ENCODE measurements at regions not wholly inside any gene's neighbourhood (a gene's known extent, or its start where the extent isn't known, plus 50 kb on each side); places are given as distances from the start of the nearest gene placed in this dataset.

GRCh38 chr11:120052196-120052775, 85.6 kb downstream of the TRIM29 start:
- Histone ChIP-seq H2AFZ (no peak overlapping the region), H3K4me1 (no peaks in the 10 kb centered on the region), H3K9me3 (ENCODE audit: control insufficient read depth, low read length) (no peaks in the 10 kb centered on the region), H3K27me3 (ENCODE audit: control insufficient read depth, insufficient read depth, low read length) (no peaks in the 10 kb centered on the region), H3K4me2 (ENCODE audit: low read length) (no peak overlapping the region), H3K9ac (no peak overlapping the region), H3K4me3 (ENCODE audit: low read depth, low read length) (no peak overlapping the region), H3K27ac (no peak overlapping the region), H3K36me3 (ENCODE audit: control insufficient read depth, insufficient read depth, low read length) (no peaks in the 10 kb centered on the region), H3K79me2 (no peaks in the 10 kb centered on the region)
- no peak for TF ChIP-seq CTCF (IDR thresholded peaks at IDR 0.05)

- no peaks in the 10 kb centered on the region for H3K79me2 ChIP-seq
These were observed 93.8 kb downstream of the TRIM29 start for GRCh38 chr11:120044011-120044675.

GRCh38 chr11:120043328-120043945, 94.5 kb downstream of the TRIM29 start:
- Histone ChIP-seq H3K27ac (no peak overlapping the region), H3K27me3 (ENCODE audit: control insufficient read depth, insufficient read depth, low read length) (no peaks in the 10 kb centered on the region), H3K4me3 (ENCODE audit: low read depth, low read length) (no peak overlapping the region), H3K4me1 (no peaks in the 10 kb centered on the region), H3K79me2 (no peaks in the 10 kb centered on the region), H3K9me3 (ENCODE audit: control insufficient read depth, low read length) (no peaks in the 10 kb centered on the region), H3K4me2 (ENCODE audit: low read length) (no peak overlapping the region), H3K9ac (no peak overlapping the region), H3K36me3 (ENCODE audit: control insufficient read depth, insufficient read depth, low read length) (no peaks in the 10 kb centered on the region), H2AFZ (no peak overlapping the region)
- no peak for TF ChIP-seq CTCF (IDR thresholded peaks at IDR 0.05)

More at GRCh38 chr11:120044011-120044675, 93.8 kb downstream of the TRIM29 start:
- H3K27me3 ChIP-seq (ENCODE audit: control insufficient read depth, insufficient read depth, low read length): no peaks in the 10 kb centered on the region
- no peaks in the 10 kb centered on the region for H3K9me3 ChIP-seq (ENCODE audit: control insufficient read depth, low read length)
- H3K4me3 ChIP-seq (ENCODE audit: low read depth, low read length): no peak overlapping the region
- no peak overlapping the region for H3K9ac ChIP-seq
- no peaks in the 10 kb centered on the region for H3K4me1 ChIP-seq
- H3K27ac ChIP-seq: no peak overlapping the region
- no peak overlapping the region for H2AFZ ChIP-seq
- no peaks in the 10 kb centered on the region for H3K36me3 ChIP-seq (ENCODE audit: control insufficient read depth, insufficient read depth, low read length)
- no peak overlapping the region for H3K4me2 ChIP-seq (ENCODE audit: low read length)
- no peak for TF ChIP-seq CTCF (IDR thresholded peaks at IDR 0.05)

DNA sequence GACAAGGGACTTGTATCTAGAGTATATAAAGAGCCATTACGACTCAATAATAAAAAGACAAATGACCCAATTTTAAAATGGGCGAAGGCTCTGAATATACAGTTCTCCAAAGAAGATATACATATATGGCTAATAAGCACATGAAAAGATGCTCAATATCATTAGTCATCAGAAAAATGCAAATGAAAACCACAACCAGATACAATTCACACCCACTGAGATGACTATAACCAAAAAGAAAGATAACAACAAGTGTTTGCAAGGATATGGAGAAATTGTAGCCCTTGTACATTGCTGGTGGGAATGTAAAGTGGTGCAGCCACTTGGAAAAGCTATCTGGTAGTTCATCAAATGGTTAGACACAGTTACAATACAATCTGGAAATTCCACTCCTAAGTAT, 96.3 kb downstream of the TRIM29 start:
- Histone ChIP-seq H2AFZ (no peak overlapping the region), H3K27ac (no peak overlapping the region), H3K79me2 (no peaks in the 10 kb centered on the region), H3K4me1 (no peaks in the 10 kb centered on the region), H3K4me2 (ENCODE audit: low read length) (no peak overlapping the region), H3K9me3 (ENCODE audit: control insufficient read depth, low read length) (no peaks in the 10 kb centered on the region), H3K27me3 (ENCODE audit: control insufficient read depth, insufficient read depth, low read length) (no peaks in the 10 kb centered on the region), H3K4me3 (ENCODE audit: low read depth, low read length) (no peak overlapping the region), H3K9ac (no peak overlapping the region), H3K36me3 (ENCODE audit: control insufficient read depth, insufficient read depth, low read length) (no peaks in the 10 kb centered on the region)
- no peak for TF ChIP-seq CTCF (IDR thresholded peaks at IDR 0.05)

Data from parathyroid adenoma (tissue), 2 donors.